ENCODE measurements at regions not wholly inside any gene's neighbourhood (a gene's known extent, or its start where the extent isn't known, plus 50 kb on each side); places are given as distances from the start of the nearest gene placed in this dataset.

- WGBS, 2 donors (ENCODE audit: low coverage in 1 of 2) = 65 to 83% methylated on average over 2 to 3 of the region's 3 CpGs
- in situ Hi-C loops (cut with MboI; ENCODE audit: low pct_ligation_motif_present in 1 of 4, low pct_unique_long_range_greater_than_20kb in 1 of 4, low sequenced_read_pairs in 3 of 4) = no loop called here
Measured at GRCh38 chr2:204090021-204090420, 153.5 kb downstream of the ICOS start.

GRCh38 chr2:204104811-204105210, 168.2 kb downstream of the ICOS start:
- Histone ChIP-seq H3K4me3 (no peak overlapping the region), H3K27ac (no peak overlapping the region), H3K27me3 (no peaks in the 10 kb centered on the region), H3K4me1 (peaks cover 0 to 22% (median 2%) of the 10 kb centered on the region in 4 donors), H3K9me3 (no peaks in the 10 kb centered on the region), H3K36me3 (no peaks in the 10 kb centered on the region)
- TF ChIP-seq, protein P1, sequence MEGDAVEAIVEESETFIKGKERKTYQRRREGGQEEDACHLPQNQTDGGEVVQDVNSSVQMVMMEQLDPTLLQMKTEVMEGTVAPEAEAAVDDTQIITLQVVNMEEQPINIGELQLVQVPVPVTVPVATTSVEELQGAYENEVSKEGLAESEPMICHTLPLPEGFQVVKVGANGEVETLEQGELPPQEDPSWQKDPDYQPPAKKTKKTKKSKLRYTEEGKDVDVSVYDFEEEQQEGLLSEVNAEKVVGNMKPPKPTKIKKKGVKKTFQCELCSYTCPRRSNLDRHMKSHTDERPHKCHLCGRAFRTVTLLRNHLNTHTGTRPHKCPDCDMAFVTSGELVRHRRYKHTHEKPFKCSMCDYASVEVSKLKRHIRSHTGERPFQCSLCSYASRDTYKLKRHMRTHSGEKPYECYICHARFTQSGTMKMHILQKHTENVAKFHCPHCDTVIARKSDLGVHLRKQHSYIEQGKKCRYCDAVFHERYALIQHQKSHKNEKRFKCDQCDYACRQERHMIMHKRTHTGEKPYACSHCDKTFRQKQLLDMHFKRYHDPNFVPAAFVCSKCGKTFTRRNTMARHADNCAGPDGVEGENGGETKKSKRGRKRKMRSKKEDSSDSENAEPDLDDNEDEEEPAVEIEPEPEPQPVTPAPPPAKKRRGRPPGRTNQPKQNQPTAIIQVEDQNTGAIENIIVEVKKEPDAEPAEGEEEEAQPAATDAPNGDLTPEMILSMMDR (IDR thresholded peaks at IDR 0.05) = no peak
- TF ChIP-seq POLR2AphosphoS5 (IDR thresholded peaks at IDR 0.05) = no peak
- TF ChIP-seq POLR2A (IDR thresholded peaks at IDR 0.05) = no peak
- TF ChIP-seq EP300 (IDR thresholded peaks at IDR 0.05; ENCODE audit: low read depth) = no peak
- WGBS, 2 donors (ENCODE audit: low coverage in 1 of 2) = 82 to 98% methylated on average over 4 of the region's 4 CpGs
- intact Hi-C loops (cut with DNase I; ENCODE audit: low total_unique reads) = no loop called here
- DNase-seq = no peak
- in situ Hi-C loops (cut with MboI; ENCODE audit: low pct_ligation_motif_present in 1 of 4, low pct_unique_long_range_greater_than_20kb in 1 of 4, low sequenced_read_pairs in 3 of 4) = no loop called here

More at GRCh38 chr2:204090021-204090420, 153.5 kb downstream of the ICOS start:
- Histone ChIP-seq H3K36me3 (no peaks in the 10 kb centered on the region), H3K27ac (no peak overlapping the region), H3K27me3 (no peaks in the 10 kb centered on the region), H3K4me3 (no peak overlapping the region), H3K9me3 (peaks cover 0 to 6% of the 10 kb centered on the region in 2 donors), H3K4me1 (no peaks in the 10 kb centered on the region)
- TF ChIP-seq POLR2AphosphoS5 (IDR thresholded peaks at IDR 0.05) (no peak), POLR2A (IDR thresholded peaks at IDR 0.05) (no peak), EP300 (IDR thresholded peaks at IDR 0.05; ENCODE audit: low read depth) (no peak)
- TF ChIP-seq, protein P1 (IDR thresholded peaks at IDR 0.05) = no peak
- DNase-seq = no peak
- intact Hi-C loops (cut with DNase I; ENCODE audit: low total_unique reads) = no loop called here

DNA sequence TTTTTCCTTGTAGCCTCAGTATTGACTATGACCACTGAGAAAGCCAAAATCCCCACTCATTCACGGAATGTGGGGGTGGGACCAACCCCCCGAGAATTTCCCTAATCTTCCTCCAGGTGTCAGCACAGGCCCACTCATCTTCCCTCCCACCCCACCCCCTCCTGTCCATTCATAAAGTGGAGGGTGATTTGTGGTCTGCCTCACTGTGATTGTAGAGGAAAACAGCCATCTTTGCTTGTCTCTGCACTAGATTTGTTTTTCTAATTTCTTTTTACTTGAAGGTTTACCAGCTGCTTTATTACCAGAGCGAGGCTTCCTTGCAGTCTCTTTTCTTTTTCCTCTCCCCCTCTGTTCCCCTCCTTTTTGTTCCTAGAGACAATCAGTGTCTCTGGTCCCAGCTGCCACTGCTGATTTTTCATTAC, 171.8 kb downstream of the ICOS start:
- intact Hi-C loops (cut with DNase I; ENCODE audit: low total_unique reads) (no loop called here), in situ Hi-C loops (cut with MboI; ENCODE audit: low pct_ligation_motif_present in 1 of 4, low pct_unique_long_range_greater_than_20kb in 1 of 4, low sequenced_read_pairs in 3 of 4) (no loop called here)
- WGBS, 2 donors (ENCODE audit: low coverage in 1 of 2) = 21 to 24% methylated on average over 3 of the region's 3 CpGs
- no peaks in the 10 kb centered on the region for H3K27me3 ChIP-seq
- no peaks in the 10 kb centered on the region for H3K9me3 ChIP-seq
- H3K4me1 ChIP-seq = peaks cover 6 to 42% (median 11%) of the 10 kb centered on the region in 4 donors
- DNase-seq = no peak
- H3K27ac ChIP-seq = peak overlapping the region; percentile 1 to 64 (median 22)
- H3K36me3 ChIP-seq = no peaks in the 10 kb centered on the region
- H3K4me3 ChIP-seq = no peak overlapping the region
- no peak for TF ChIP-seq POLR2AphosphoS5 (IDR thresholded peaks at IDR 0.05)
- TF ChIP-seq POLR2A (IDR thresholded peaks at IDR 0.05) = no peak
- TF ChIP-seq, protein P1 (IDR thresholded peaks at IDR 0.05) = peak; percentile 32 to 58 (median 46)
- TF ChIP-seq EP300 (IDR thresholded peaks at IDR 0.05; ENCODE audit: low read depth) = no peak

GRCh38 chr2:204108781-204109295, 172.3 kb downstream of the ICOS start:
- Histone ChIP-seq H3K36me3 (no peaks in the 10 kb centered on the region), H3K9me3 (no peaks in the 10 kb centered on the region), H3K27me3 (no peaks in the 10 kb centered on the region), H3K4me1 (peaks cover 6 to 42% (median 11%) of the 10 kb centered on the region in 4 donors), H3K27ac (peak overlapping the region; percentile 1 to 64 (median 22)), H3K4me3 (no peak overlapping the region)
- in situ Hi-C loops (cut with MboI; ENCODE audit: low pct_ligation_motif_present in 1 of 4, low pct_unique_long_range_greater_than_20kb in 1 of 4, low sequenced_read_pairs in 3 of 4) (no loop called here), intact Hi-C loops (cut with DNase I; ENCODE audit: low total_unique reads) (no loop called here)
- 37 to 50% methylated on average over 7 to 9 of the region's 9 CpGs for WGBS, 2 donors (ENCODE audit: low coverage in 1 of 2)
- no peak for DNase-seq
- TF ChIP-seq POLR2AphosphoS5 (IDR thresholded peaks at IDR 0.05) (no peak), POLR2A (IDR thresholded peaks at IDR 0.05) (no peak), EP300 (IDR thresholded peaks at IDR 0.05; ENCODE audit: low read depth) (no peak)
- TF ChIP-seq, protein P1 (IDR thresholded peaks at IDR 0.05) = no peak
